ENCODE measurements at regions not wholly inside any gene's neighbourhood (a gene's known extent, or its start where the extent isn't known, plus 50 kb on each side); places are given as distances from the start of the nearest gene placed in this dataset.

DNA sequence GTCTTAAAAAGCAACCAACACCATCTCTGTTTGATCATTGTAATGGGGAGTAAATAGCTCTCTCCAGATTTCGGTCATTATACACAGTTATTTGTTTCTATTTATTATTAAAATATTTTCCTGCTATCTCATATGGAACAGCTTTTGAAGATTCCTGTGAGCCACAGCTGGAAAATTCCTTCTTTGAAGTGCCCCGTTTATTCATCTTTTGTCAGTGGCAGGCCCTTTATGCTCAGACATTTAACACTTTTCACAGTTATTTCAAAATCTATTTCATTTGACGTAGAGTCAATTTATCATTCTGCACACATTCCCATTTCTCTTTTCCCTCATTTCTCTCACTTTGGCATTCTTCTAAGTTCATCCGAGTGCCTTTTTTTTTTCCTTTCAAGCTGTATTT, 245.9 kb upstream of the ELAC2 start:
- Histone ChIP-seq H3K4me3 (ENCODE audit: low read depth, low read length) (no peak overlapping the region), H3K27me3 (ENCODE audit: control insufficient read depth, insufficient read depth, low read length) (no peaks in the 10 kb centered on the region), H3K36me3 (ENCODE audit: control insufficient read depth, insufficient read depth, low read length) (no peaks in the 10 kb centered on the region)
- TF ChIP-seq, protein P1, sequence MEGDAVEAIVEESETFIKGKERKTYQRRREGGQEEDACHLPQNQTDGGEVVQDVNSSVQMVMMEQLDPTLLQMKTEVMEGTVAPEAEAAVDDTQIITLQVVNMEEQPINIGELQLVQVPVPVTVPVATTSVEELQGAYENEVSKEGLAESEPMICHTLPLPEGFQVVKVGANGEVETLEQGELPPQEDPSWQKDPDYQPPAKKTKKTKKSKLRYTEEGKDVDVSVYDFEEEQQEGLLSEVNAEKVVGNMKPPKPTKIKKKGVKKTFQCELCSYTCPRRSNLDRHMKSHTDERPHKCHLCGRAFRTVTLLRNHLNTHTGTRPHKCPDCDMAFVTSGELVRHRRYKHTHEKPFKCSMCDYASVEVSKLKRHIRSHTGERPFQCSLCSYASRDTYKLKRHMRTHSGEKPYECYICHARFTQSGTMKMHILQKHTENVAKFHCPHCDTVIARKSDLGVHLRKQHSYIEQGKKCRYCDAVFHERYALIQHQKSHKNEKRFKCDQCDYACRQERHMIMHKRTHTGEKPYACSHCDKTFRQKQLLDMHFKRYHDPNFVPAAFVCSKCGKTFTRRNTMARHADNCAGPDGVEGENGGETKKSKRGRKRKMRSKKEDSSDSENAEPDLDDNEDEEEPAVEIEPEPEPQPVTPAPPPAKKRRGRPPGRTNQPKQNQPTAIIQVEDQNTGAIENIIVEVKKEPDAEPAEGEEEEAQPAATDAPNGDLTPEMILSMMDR (IDR thresholded peaks at IDR 0.05; ENCODE audit: insufficient read depth, low read length, poor library complexity, severe bottlenecking) = no peak
- no peak for DNase-seq (ENCODE audit: low read depth)

- TF ChIP-seq, protein P1 (IDR thresholded peaks at IDR 0.05; ENCODE audit: insufficient read depth, low read length, poor library complexity, severe bottlenecking) = no peak
- no peaks in the 10 kb centered on the region for H3K27me3 ChIP-seq (ENCODE audit: control insufficient read depth, insufficient read depth, low read length)
- no peak for DNase-seq (ENCODE audit: low read depth)
Observed at GRCh38 chr17:13256545-13256944, 238.7 kb upstream of the ELAC2 start.

GRCh38 chr17:13253733-13254410, 236.0 kb upstream of the ELAC2 start:
- no peak for DNase-seq (ENCODE audit: low read depth)
- Histone ChIP-seq H3K36me3 (ENCODE audit: control insufficient read depth, insufficient read depth, low read length) (no peaks in the 10 kb centered on the region), H3K27me3 (ENCODE audit: control insufficient read depth, insufficient read depth, low read length) (no peaks in the 10 kb centered on the region), H3K4me3 (ENCODE audit: low read depth, low read length) (no peak overlapping the region)
- TF ChIP-seq, protein P1 (IDR thresholded peaks at IDR 0.05; ENCODE audit: insufficient read depth, low read length, poor library complexity, severe bottlenecking) = no peak

More at GRCh38 chr17:13256545-13256944, 238.7 kb upstream of the ELAC2 start:
- Histone ChIP-seq H3K4me3 (ENCODE audit: low read depth, low read length) (no peak overlapping the region), H3K36me3 (ENCODE audit: control insufficient read depth, insufficient read depth, low read length) (no peaks in the 10 kb centered on the region)

GRCh38 chr17:13244513-13244912, 226.7 kb upstream of the ELAC2 start:
- TF ChIP-seq, protein P1 (IDR thresholded peaks at IDR 0.05; ENCODE audit: insufficient read depth, low read length, poor library complexity, severe bottlenecking) = no peak
- no peaks in the 10 kb centered on the region for H3K27me3 ChIP-seq (ENCODE audit: control insufficient read depth, insufficient read depth, low read length)
- no peak for DNase-seq (ENCODE audit: low read depth)
- H3K4me3 ChIP-seq (ENCODE audit: low read depth, low read length) = no peak overlapping the region
- H3K36me3 ChIP-seq (ENCODE audit: control insufficient read depth, insufficient read depth, low read length) = no peaks in the 10 kb centered on the region

GRCh38 chr17:13243585-13243984, 225.8 kb upstream of the ELAC2 start:
- TF ChIP-seq, protein P1 (IDR thresholded peaks at IDR 0.05; ENCODE audit: insufficient read depth, low read length, poor library complexity, severe bottlenecking) = no peak
- Histone ChIP-seq H3K27me3 (ENCODE audit: control insufficient read depth, insufficient read depth, low read length) (no peaks in the 10 kb centered on the region), H3K4me3 (ENCODE audit: low read depth, low read length) (no peak overlapping the region), H3K36me3 (ENCODE audit: control insufficient read depth, insufficient read depth, low read length) (no peaks in the 10 kb centered on the region)
- DNase-seq (ENCODE audit: low read depth) = no peak

DNA sequence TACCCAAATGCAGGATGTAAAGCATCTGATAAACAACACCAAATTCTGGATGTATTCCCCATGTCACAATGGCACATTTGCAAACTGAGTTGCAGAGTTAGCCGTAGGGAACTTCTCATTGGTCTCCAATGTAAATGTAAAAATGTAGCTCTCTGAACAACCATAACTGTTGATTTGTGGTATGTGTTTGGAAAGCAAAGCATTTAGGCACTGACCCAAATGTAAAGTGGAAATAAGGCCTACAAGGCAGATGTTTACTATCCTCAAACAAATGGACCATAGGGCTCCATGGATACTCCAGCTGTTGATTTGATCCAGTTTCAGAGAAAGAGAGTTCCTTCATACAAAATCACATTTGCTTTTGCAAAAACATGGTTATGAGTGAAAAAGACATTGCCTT, 223.0 kb upstream of the ELAC2 start:
- DNase-seq (ENCODE audit: low read depth) = no peak
- Histone ChIP-seq H3K27me3 (ENCODE audit: control insufficient read depth, insufficient read depth, low read length) (no peaks in the 10 kb centered on the region), H3K4me3 (ENCODE audit: low read depth, low read length) (no peak overlapping the region), H3K36me3 (ENCODE audit: control insufficient read depth, insufficient read depth, low read length) (no peaks in the 10 kb centered on the region)
- TF ChIP-seq, protein P1 (IDR thresholded peaks at IDR 0.05; ENCODE audit: insufficient read depth, low read length, poor library complexity, severe bottlenecking) = no peak

All from kidney epithelial cell (primary cell).